ENCODE measurements at regions not wholly inside any gene's neighbourhood (a gene's known extent, or its start where the extent isn't known, plus 50 kb on each side); places are given as distances from the start of the nearest gene placed in this dataset.

- H3K4me1 ChIP-seq, result no peaks in the 10 kb centered on the region
- no peak for ATAC-seq
- H3K4me2 ChIP-seq, result no peak overlapping the region
- TF ChIP-seq SMC3 (IDR thresholded peaks at IDR 0.05) (no peak), RFX5 (IDR thresholded peaks at IDR 0.05) (no peak), MYC (IDR thresholded peaks at IDR 0.05; ENCODE audit: borderline replicate concordance, low read length) (no peak), MAZ (IDR thresholded peaks at IDR 0.05; ENCODE audit: borderline replicate concordance, low read depth, low read length) (no peak), POLR2A (IDR thresholded peaks at IDR 0.05; ENCODE audit: low read length) (no peak)
- POLR2A ChIA-PET, result no interaction called here
- 63% methylated on average over 5 of the region's 5 CpGs for WGBS (ENCODE audit: missing lambda C conversion rate)
- no peak for DNase-seq (ENCODE audit: low read depth in 1 of 2, low spot score in 1 of 2)
- CTCF ChIA-PET, result no interaction called here
- no peak for FAIRE-seq
- H3K9me3 ChIP-seq, result no peaks in the 10 kb centered on the region
- H3K4me3 ChIP-seq, result no peak overlapping the region
- H3K27ac ChIP-seq, result no peak overlapping the region
These were observed 245.0 kb downstream of the MTX2 start for GRCh38 chr2:176514276-176514675.

DNA sequence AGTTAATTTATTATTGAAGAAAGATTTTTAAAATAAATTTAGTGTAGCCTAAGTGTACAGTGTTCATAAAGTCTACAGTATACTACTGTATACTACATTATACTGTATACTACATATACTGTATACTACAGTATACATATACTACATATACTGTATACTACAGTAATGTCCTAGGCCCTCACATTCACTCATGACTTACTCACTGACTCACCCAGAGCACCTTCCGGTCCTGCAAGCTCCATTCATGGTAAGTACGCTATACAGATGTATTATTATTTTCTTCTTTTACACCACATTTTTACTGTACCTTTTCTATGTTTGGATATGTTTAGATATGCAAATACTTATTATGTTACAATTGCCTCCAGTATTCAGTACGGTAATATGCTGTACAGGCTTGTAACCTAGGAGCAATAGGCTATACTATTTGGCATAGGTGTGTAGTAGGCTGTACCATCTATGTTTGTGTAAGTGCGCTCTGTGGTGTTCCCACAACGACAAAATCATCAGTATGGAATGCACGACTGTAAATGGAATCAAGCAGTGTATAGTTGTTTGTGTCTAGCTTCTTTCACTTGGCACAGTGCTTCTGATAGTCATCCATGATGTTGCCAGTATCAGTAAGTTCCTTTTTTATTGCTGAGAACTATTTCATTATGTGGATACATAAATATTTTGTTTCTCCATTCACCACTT lies 245.7 kb downstream of the MTX2 start:
- no peaks in the 10 kb centered on the region for H3K4me1 ChIP-seq
- DNase-seq (ENCODE audit: low read depth in 1 of 2, low spot score in 1 of 2) (no peak), ATAC-seq (no peak), FAIRE-seq (no peak)
- no peaks in the 10 kb centered on the region for H3K9me3 ChIP-seq
- H3K27ac ChIP-seq, result no peak overlapping the region
- no peak overlapping the region for H3K4me3 ChIP-seq
- POLR2A ChIA-PET, result no interaction called here
- H3K4me2 ChIP-seq, result no peak overlapping the region
- 66% methylated on average over 6 of the region's 6 CpGs for WGBS (ENCODE audit: missing lambda C conversion rate)
- TF ChIP-seq ZNF302 (CRISPR knock-in tag; IDR thresholded peaks at IDR 0.05) (no peak), GATA3 (IDR thresholded peaks at IDR 0.05; ENCODE audit: borderline replicate concordance) (no peak), E2F6 (IDR thresholded peaks at IDR 0.05; ENCODE audit: borderline replicate concordance, low read depth) (no peak), CBX2 (IDR thresholded peaks at IDR 0.05; ENCODE audit: borderline replicate concordance, low read depth) (no peak), CHD4 (IDR thresholded peaks at IDR 0.05; ENCODE audit: borderline replicate concordance) (no peak), JUN (IDR thresholded peaks at IDR 0.05) (no peak), TP53 (CRISPR knock-in tag; IDR thresholded peaks at IDR 0.05) (no peak), MAFK (IDR thresholded peaks at IDR 0.05; ENCODE audit: partially characterized antibody) (no peak), RFX5 (IDR thresholded peaks at IDR 0.05) (no peak), PBX3 (IDR thresholded peaks at IDR 0.05) (no peak), RARB (CRISPR knock-in tag; IDR thresholded peaks at IDR 0.05) (no peak), HES2 (IDR thresholded peaks at IDR 0.05) (no peak), FOXS1 (CRISPR knock-in tag; IDR thresholded peaks at IDR 0.05) (no peak), TFCP2L1 (CRISPR knock-in tag; IDR thresholded peaks at IDR 0.05) (no peak), ATOH8 (CRISPR knock-in tag; IDR thresholded peaks at IDR 0.05; ENCODE audit: low read depth) (no peak)
- TF ChIP-seq, protein P1, sequence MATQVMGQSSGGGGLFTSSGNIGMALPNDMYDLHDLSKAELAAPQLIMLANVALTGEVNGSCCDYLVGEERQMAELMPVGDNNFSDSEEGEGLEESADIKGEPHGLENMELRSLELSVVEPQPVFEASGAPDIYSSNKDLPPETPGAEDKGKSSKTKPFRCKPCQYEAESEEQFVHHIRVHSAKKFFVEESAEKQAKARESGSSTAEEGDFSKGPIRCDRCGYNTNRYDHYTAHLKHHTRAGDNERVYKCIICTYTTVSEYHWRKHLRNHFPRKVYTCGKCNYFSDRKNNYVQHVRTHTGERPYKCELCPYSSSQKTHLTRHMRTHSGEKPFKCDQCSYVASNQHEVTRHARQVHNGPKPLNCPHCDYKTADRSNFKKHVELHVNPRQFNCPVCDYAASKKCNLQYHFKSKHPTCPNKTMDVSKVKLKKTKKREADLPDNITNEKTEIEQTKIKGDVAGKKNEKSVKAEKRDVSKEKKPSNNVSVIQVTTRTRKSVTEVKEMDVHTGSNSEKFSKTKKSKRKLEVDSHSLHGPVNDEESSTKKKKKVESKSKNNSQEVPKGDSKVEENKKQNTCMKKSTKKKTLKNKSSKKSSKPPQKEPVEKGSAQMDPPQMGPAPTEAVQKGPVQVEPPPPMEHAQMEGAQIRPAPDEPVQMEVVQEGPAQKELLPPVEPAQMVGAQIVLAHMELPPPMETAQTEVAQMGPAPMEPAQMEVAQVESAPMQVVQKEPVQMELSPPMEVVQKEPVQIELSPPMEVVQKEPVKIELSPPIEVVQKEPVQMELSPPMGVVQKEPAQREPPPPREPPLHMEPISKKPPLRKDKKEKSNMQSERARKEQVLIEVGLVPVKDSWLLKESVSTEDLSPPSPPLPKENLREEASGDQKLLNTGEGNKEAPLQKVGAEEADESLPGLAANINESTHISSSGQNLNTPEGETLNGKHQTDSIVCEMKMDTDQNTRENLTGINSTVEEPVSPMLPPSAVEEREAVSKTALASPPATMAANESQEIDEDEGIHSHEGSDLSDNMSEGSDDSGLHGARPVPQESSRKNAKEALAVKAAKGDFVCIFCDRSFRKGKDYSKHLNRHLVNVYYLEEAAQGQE (IDR thresholded peaks at IDR 0.05), result no peak
- CTCF ChIA-PET, result no interaction called here

Data from A549 (cell line).